SU-DHL-6 (cell line): ENCODE measurements at regions not wholly inside any gene's neighbourhood (a gene's known extent, or its start where the extent isn't known, plus 50 kb on each side); places are given as distances from the start of the nearest gene placed in this dataset.

Experiments used
- EZH2phosphoT487 ChIP-seq: fragments of 200-600 bp; sonication (generic), shearing (Covaris generic); conservative IDR thresholded peaks from 2 replicates; pipeline ENCODE4 v1.6.1; 2018; ENCODE audit warnings: mild to moderate bottlenecking, antibody characterized with exemption, low read length, moderate library complexity, mixed read lengths
- TF ChIP-seq, protein P1 (sequence below): fragments of 200-600 bp; sonication (generic); IDR thresholded peaks from one replicate; pipeline ENCODE4 v1.5.1; 2017; ENCODE audit warnings: antibody characterized with exemption, mild to moderate bottlenecking, low read length, moderate library complexity; ENCODE audit not compliant: insufficient read depth, poor library complexity, severe bottlenecking

DNA sequence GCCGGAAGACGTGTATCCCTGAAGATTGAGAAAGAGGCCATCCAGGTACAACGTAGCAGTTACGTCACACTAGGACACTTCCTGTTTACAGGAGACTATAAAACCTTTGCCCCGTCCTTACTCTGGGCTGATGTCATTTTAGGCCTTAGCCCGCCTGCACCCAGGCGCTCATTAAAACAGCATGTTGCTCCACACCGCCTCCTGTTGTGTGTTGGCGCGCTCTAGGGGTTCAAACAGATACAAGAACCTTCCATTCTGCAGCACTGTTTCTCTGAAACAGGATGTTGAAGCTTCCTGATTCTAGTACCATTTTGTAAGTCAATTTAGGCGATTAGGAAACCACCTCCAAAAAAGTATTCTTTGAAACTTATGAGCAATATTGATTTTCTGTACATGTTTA lies 722.1 kb downstream of the PCDH7 start:
- TF ChIP-seq, protein P1, sequence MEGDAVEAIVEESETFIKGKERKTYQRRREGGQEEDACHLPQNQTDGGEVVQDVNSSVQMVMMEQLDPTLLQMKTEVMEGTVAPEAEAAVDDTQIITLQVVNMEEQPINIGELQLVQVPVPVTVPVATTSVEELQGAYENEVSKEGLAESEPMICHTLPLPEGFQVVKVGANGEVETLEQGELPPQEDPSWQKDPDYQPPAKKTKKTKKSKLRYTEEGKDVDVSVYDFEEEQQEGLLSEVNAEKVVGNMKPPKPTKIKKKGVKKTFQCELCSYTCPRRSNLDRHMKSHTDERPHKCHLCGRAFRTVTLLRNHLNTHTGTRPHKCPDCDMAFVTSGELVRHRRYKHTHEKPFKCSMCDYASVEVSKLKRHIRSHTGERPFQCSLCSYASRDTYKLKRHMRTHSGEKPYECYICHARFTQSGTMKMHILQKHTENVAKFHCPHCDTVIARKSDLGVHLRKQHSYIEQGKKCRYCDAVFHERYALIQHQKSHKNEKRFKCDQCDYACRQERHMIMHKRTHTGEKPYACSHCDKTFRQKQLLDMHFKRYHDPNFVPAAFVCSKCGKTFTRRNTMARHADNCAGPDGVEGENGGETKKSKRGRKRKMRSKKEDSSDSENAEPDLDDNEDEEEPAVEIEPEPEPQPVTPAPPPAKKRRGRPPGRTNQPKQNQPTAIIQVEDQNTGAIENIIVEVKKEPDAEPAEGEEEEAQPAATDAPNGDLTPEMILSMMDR, result no peak
- no peak for TF ChIP-seq EZH2phosphoT487
